ENCODE measurements at regions not wholly inside any gene's neighbourhood (a gene's known extent, or its start where the extent isn't known, plus 50 kb on each side); places are given as distances from the start of the nearest gene placed in this dataset.

DNA sequence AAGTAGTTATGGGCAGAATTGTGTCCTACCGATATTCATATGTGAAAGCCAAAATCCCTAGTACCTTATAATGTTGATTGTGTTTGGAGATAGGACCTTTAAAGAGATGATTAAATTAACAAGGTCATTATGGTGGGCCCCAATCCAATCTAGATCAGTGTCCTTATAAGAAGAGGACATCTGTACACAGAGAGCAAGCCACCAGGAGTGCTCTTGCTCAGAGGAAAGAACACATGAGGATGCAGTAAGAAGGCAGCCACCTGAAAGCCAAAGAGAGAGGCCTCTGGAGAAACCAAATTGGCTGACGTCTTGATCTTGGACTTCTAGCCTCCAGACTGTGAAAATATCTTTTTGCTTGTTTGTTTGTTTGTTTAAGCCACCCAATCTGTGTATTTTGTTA lies 1290.8 kb upstream of the PABPC4L start:
- no peak for TF ChIP-seq TEAD4 (IDR thresholded peaks at IDR 0.05)
- TF ChIP-seq YY1 (IDR thresholded peaks at IDR 0.05; ENCODE audit: low read depth) = no peak
